ENCODE measurements at regions not wholly inside any gene's neighbourhood (a gene's known extent, or its start where the extent isn't known, plus 50 kb on each side); places are given as distances from the start of the nearest gene placed in this dataset.
A peak's percentile ranks its signal among the peaks of the same experiment; 100 is the strongest.

DNA sequence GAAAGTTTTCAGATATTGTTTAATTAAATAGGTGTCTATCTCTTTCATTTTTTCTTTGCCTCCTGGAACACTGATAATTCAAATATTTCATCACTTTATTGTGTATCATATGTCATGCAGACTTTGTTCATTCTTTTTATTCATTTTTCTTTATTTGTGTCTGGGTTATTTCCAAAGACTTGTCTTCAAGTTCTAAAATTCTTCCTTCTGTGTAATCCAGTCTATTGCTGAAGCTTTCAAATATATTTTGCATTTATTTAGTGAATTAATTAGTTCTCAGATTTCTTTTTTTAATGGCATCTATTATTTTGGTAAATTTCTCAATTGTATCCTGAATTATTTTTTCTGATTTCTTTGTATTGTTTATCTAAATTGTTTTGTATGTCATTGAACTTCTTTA is 70.1 kb downstream of the ZNF330 start:
- Mint-ChIP-seq H3K9me3 (ENCODE audit: insufficient read depth) (peaks cover 4% of the 10 kb centered on the region), H3K27ac (no peak overlapping the region), H3K4me3 (no peak overlapping the region), H3K36me3 (ENCODE audit: low read depth) (no peaks in the 10 kb centered on the region), H3K27me3 (ENCODE audit: low read depth) (peaks cover 15% of the 10 kb centered on the region), H3K4me1 (ENCODE audit: low read depth) (no peaks in the 10 kb centered on the region)
- POLR2A ChIA-PET: no interaction called here
- CTCF ChIA-PET: no interaction called here
- DNase-seq (no peak), ATAC-seq (no peak)

DNA sequence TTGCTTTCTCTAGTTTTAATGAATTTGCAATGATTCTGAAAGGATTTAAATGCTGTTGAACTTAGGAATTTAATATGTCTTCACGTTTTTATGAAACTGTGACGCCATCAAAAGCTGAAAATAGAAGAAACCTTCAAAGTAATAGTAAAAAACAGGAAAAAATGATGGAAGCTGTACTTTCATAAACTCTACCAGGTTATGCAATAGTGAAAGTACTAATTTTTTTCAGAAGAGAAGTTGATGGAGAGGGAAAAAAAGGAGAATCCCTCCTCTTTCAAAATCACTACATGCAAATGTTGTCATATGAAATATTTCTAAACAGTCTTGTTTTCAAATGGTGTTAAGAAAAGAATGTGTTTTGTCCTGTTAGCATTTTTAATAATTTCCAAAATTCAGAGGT is 73.6 kb downstream of the ZNF330 start:
- no peak overlapping the region for H3K27ac Mint-ChIP-seq

DNA sequence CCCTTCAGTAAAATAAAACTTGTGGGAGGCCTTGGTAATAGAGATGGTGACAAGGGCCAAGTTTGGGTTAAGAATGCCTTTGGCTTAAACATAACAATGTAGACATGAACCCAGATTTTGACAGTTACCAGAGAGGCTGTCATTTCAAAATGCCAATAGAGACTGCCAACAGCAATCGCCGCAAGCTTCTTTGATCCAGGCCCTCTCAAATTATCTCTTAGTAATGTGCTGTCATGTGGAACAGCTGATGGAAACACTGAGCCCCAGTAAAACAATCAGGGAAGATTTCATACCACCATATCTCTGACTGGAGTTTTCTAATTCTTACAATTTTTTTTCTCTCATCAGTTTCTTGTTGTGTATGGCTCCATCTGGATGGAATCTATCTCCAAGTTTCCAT is 80.5 kb downstream of the ZNF330 start:
- Mint-ChIP-seq H3K9me3 (ENCODE audit: insufficient read depth) (no peaks in the 10 kb centered on the region), H3K27me3 (ENCODE audit: low read depth) (peaks cover 6% of the 10 kb centered on the region), H3K4me1 (ENCODE audit: low read depth) (no peaks in the 10 kb centered on the region), H3K36me3 (ENCODE audit: low read depth) (no peaks in the 10 kb centered on the region), H3K4me3 (no peak overlapping the region), H3K27ac (no peak overlapping the region)
- DNase-seq (no peak), ATAC-seq (no peak)
- POLR2A ChIA-PET: interaction anchor here (0.7 kb wide), 1 partner anchor 55 kb away, joined by 4 read pairs; no protein-coding TSS in a partner anchor
- CTCF ChIA-PET: no interaction called here

More for the DNA sequence above, 73.6 kb downstream of the ZNF330 start:
- no peaks in the 10 kb centered on the region for H3K36me3 Mint-ChIP-seq (ENCODE audit: low read depth)
- H3K27me3 Mint-ChIP-seq (ENCODE audit: low read depth): peaks cover 8% of the 10 kb centered on the region
- H3K4me1 Mint-ChIP-seq (ENCODE audit: low read depth): no peaks in the 10 kb centered on the region
- no peak overlapping the region for H3K4me3 Mint-ChIP-seq
- DNase-seq (no peak), ATAC-seq (no peak)
- CTCF ChIA-PET: no interaction called here
- POLR2A ChIA-PET: no interaction called here
- H3K9me3 Mint-ChIP-seq (ENCODE audit: insufficient read depth): peaks cover 4% of the 10 kb centered on the region

DNA sequence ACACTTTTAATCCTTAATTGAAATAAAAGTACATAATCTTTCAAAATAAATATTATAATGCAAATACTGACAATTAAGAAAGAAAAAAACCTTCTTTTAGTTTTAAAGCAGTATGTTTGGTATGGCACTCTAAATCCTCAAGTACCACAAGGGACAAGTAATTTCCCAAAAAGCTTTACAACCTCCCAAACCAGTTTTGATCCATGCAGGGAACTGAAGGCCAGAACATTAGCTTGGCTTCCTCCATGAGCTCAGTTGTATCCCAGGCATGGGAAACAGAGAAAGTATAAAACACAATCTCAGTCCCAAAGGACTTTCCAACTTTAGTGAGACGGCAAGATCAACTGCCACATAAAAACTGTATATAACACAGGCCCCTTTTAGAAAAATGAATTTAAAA is 82.2 kb downstream of the ZNF330 start:
- Mint-ChIP-seq H3K4me3 (no peak overlapping the region), H3K9me3 (ENCODE audit: insufficient read depth) (no peaks in the 10 kb centered on the region), H3K36me3 (ENCODE audit: low read depth) (no peaks in the 10 kb centered on the region), H3K27me3 (ENCODE audit: low read depth) (peaks cover 6% of the 10 kb centered on the region), H3K27ac (no peak overlapping the region), H3K4me1 (ENCODE audit: low read depth) (peaks cover 7% of the 10 kb centered on the region)
- CTCF ChIA-PET: no interaction called here
- POLR2A ChIA-PET: no interaction called here
- no peak for ATAC-seq
- no peak for DNase-seq

DNA sequence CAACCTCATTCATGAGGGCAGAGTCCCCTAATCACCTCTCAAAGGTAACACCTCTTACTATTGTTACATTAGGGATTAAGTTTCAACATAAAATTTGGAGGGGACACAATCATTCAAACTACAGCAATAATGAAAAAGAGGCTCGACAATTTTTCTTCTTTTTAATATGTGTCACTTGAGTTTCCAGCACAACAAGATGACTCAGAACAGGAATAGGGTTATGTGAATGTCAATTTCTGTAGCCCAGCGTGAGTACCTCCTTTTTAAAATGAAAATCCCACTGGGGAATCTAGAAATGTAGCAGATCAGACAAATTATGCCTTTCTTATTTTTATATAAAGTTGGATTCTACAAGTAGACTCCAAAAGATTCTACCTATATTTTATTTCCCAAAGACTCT is 83.7 kb downstream of the ZNF330 start:
- Mint-ChIP-seq H3K4me1 (ENCODE audit: low read depth) (peaks cover 7% of the 10 kb centered on the region), H3K4me3 (no peak overlapping the region), H3K9me3 (ENCODE audit: insufficient read depth) (no peaks in the 10 kb centered on the region), H3K27ac (no peak overlapping the region), H3K27me3 (ENCODE audit: low read depth) (peaks cover 12% of the 10 kb centered on the region), H3K36me3 (ENCODE audit: low read depth) (no peaks in the 10 kb centered on the region)
- no peak for ATAC-seq
- POLR2A ChIA-PET: no interaction called here
- DNase-seq: no peak
- CTCF ChIA-PET: no interaction called here

DNA sequence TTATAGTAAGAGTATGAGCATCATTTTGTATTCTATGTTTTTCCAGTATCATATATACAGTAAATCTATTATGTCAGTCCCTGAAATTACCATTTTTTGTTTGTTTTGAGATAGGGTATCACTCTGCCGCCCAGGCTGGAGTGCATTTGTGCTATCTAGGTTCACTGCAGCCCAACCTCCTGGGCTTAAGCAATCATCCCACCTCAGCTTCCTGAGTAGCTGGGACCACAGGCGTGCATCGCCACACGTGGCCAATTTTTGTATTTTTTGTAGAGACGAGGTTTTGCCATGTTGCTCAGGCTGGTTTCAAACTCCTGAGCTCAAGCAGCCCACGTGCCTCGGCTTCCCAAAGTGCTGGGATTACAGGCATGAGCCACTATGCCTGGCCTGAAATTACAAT is 85.6 kb downstream of the ZNF330 start:
- Mint-ChIP-seq H3K27me3 (ENCODE audit: low read depth) (peaks cover 12% of the 10 kb centered on the region), H3K36me3 (ENCODE audit: low read depth) (no peaks in the 10 kb centered on the region), H3K4me1 (ENCODE audit: low read depth) (peaks cover 7% of the 10 kb centered on the region), H3K4me3 (no peak overlapping the region), H3K9me3 (ENCODE audit: insufficient read depth) (no peaks in the 10 kb centered on the region), H3K27ac (no peak overlapping the region)
- CTCF ChIA-PET: interaction anchor here (1.0 to 2.0 kb wide), 4 partner anchors 9 to 1541 kb away, joined by 3 to 6 read pairs (median 4); no protein-coding TSS in a partner anchor
- ATAC-seq (no peak), DNase-seq (no peak)
- POLR2A ChIA-PET: no interaction called here

DNA sequence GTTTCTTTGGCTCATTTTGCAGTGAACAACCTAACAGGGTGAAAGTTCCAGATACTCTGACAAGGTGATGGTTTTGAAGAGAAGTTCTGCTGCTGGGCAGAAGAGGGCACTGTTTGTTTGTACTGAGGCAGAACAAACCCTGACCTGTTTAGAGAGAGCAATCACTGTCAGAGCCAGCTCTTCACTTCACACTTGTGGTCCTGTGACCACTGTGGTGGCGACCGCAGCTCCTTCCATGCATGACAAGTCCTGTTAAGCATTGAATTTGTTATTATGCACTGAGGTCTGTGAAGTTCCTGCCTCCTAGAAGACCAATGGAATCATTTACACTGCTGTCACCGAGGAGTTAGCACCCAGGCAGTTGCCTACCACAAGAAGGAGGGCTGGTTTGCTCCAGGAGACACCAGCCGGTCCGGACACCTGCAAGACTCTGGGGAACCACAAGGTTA is 86.6 kb downstream of the ZNF330 start:
- H3K36me3 Mint-ChIP-seq (ENCODE audit: low read depth): no peaks in the 10 kb centered on the region
- H3K27me3 Mint-ChIP-seq (ENCODE audit: low read depth): peaks cover 12% of the 10 kb centered on the region
- peaks cover 7% of the 10 kb centered on the region for H3K4me1 Mint-ChIP-seq (ENCODE audit: low read depth)
- ChIA-PET CTCF (interaction anchor here (0.6 to 2.0 kb wide), 5 partner anchors 8 to 1541 kb away, joined by 3 to 6 read pairs (median 4); partner anchors contain the start of gene INPP4B), POLR2A (no interaction called here)
- no peak overlapping the region for H3K27ac Mint-ChIP-seq
- no peak overlapping the region for H3K4me3 Mint-ChIP-seq
- peak; percentile 85 for DNase-seq
- H3K9me3 Mint-ChIP-seq (ENCODE audit: insufficient read depth): no peaks in the 10 kb centered on the region
- peak; percentile 98 for ATAC-seq

DNA sequence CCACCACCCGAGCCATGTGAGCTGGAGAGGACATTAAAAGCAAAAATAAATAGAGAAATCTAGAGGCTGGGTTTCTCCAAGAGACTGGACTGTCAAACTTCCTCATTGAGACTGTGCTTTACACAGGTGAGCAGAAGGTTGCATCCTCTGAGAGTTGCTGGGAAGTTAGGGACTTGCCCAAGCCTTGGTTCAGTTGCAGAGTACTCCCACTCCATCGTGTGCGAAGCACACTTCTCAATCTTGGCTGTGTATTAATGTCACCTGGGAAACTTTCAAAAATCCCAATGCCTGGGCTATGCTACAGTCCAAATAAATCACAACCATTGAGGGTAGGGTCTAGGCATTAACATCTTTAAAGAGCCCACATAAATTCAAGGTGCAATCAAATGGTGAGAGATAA is 89.2 kb downstream of the ZNF330 start:
- ChIA-PET POLR2A (no interaction called here), CTCF (no interaction called here)
- Mint-ChIP-seq H3K9me3 (ENCODE audit: insufficient read depth) (no peaks in the 10 kb centered on the region), H3K27me3 (ENCODE audit: low read depth) (peaks cover 22% of the 10 kb centered on the region), H3K27ac (no peak overlapping the region), H3K36me3 (ENCODE audit: low read depth) (no peaks in the 10 kb centered on the region), H3K4me1 (ENCODE audit: low read depth) (peaks cover 7% of the 10 kb centered on the region), H3K4me3 (no peak overlapping the region)
- ATAC-seq (no peak), DNase-seq (no peak)

DNA sequence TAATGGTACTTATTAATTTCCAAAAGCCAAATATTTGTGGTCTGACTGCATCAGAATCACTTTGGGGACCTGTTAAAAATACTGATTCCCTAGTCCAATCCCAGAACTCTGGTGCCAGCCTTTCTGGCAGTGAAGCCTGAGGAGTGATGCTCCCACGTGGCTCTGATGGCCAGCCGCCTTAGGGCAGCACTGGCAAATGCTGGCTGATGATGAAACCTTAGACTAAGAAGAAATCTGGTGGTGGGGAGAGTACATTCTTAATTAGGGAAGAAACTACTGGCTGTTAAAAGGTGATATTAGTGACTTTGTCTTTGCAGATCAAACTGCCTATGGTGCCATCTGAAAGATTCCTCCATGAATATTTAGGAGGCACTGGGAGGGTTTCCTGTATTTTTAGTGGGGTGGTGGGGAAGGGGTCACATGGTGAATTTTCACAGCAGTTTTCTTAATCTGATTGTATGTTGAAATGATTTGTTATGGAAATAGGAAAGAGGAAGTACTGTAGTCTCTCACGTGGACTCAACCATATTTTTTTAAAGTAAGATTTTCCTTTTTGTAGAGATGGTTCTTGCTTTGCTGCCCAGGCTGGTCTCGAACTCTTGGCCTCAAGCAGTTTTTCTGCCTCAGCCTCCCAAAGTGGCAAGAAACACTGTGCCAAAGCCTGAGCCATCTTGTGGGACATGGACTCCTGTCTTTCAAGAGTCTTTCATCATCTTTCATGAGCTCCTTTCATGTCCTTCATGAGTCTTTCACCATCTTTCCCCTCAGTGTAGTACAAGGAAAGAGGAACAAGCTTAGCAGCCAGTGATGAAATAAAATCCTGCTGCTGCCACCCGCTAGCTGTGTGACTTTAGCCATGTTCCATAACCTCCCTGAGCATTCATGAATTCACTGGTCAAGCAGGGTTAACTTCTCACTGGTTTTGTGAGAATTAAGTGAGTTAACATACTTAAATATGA is 90.8 kb downstream of the ZNF330 start:
- peaks cover 19% of the 10 kb centered on the region for H3K27me3 Mint-ChIP-seq (ENCODE audit: low read depth)
- H3K27ac Mint-ChIP-seq: no peak overlapping the region
- peaks cover 7% of the 10 kb centered on the region for H3K4me1 Mint-ChIP-seq (ENCODE audit: low read depth)
- H3K9me3 Mint-ChIP-seq (ENCODE audit: insufficient read depth): no peaks in the 10 kb centered on the region
- H3K36me3 Mint-ChIP-seq (ENCODE audit: low read depth): no peaks in the 10 kb centered on the region
- CTCF ChIA-PET: no interaction called here
- POLR2A ChIA-PET: no interaction called here
- ATAC-seq (no peak), DNase-seq (no peak)
- H3K4me3 Mint-ChIP-seq: no peak overlapping the region

DNA sequence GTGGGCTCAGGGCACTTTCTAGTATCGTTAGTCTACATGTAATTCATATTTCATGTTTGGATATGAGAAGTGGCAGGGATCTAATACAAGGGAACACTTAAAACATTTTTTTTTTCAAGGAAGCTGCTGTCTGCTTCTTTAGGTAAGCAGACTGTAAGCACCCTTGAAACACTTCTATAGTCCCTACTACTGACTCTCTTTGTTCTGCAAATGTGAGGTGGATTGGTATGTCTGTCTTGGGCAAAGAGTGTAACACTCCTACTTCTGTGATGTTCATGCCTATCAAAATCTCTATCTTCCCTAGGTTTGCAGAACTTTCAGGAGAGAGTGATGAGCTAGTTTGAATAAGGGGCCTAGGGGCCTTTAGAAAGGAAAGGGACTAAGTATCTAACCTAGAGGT is 93.9 kb downstream of the ZNF330 start:
- ChIA-PET CTCF (interaction anchor here (1.2 kb wide), 1 partner anchor 8 kb away, joined by 6 read pairs; no protein-coding TSS in a partner anchor), POLR2A (no interaction called here)
- Mint-ChIP-seq H3K27me3 (ENCODE audit: low read depth) (peaks cover 20% of the 10 kb centered on the region), H3K36me3 (ENCODE audit: low read depth) (no peaks in the 10 kb centered on the region), H3K9me3 (ENCODE audit: insufficient read depth) (no peaks in the 10 kb centered on the region), H3K4me3 (no peak overlapping the region), H3K4me1 (ENCODE audit: low read depth) (no peaks in the 10 kb centered on the region), H3K27ac (no peak overlapping the region)
- DNase-seq (no peak), ATAC-seq (no peak)

DNA sequence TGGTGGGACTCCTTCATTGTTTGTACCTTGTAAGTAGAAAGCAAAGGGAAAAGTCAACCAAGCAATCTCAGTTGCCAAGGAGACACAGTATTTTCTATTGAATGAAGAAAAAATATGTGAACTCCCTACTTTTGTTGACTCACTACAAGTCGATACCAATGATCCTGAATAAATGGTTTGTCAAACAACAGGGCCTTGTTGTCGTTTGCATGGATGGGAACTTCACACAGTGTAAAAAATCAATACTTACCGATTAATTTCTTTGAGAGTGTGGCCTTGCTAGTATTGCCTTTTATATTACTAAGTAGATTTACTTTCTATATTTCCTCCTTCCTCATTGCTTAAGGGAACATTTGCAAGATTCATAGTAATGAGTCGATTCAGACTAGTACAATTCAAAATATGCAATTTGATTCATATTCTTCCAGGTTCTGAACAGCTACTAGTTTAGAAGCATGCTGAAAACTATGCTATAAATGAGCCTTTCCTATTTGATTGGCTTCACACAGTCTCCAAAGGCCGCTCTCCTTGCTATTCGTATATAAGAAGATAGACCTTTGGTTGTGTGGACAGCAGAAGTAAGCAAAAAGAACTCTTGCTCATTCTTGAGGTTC is 108.0 kb downstream of the ZNF330 start:
- Mint-ChIP-seq H3K9me3 (ENCODE audit: insufficient read depth) (no peaks in the 10 kb centered on the region), H3K4me1 (ENCODE audit: low read depth) (no peaks in the 10 kb centered on the region), H3K27me3 (ENCODE audit: low read depth) (peaks cover 30% of the 10 kb centered on the region), H3K4me3 (no peak overlapping the region), H3K36me3 (ENCODE audit: low read depth) (no peaks in the 10 kb centered on the region), H3K27ac (no peak overlapping the region)
- ATAC-seq (no peak), DNase-seq (no peak)
- ChIA-PET POLR2A (no interaction called here), CTCF (no interaction called here)

DNA sequence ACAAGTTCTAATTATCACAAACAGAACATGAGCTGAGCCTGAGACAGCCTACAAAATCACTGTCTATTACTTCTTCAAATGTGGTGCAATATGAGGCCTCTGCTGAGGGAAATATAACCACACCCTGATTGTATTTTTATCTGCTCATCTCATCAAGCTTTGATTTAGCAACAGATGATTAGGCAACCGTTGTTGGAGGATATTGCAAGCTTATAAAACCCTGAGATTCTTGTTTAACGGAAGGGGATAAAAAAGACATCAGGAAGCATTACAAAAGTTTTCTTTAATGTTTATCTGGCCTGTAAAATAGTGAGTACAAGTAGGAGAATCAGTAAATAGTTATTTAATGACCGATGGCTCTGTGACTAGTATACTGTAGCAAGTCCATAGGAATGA is 108.5 kb downstream of the ZNF330 start:
- ChIA-PET POLR2A (no interaction called here), CTCF (no interaction called here)
- ATAC-seq (no peak), DNase-seq (no peak)
- Mint-ChIP-seq H3K9me3 (ENCODE audit: insufficient read depth) (no peaks in the 10 kb centered on the region), H3K4me3 (no peak overlapping the region), H3K27ac (no peak overlapping the region), H3K36me3 (ENCODE audit: low read depth) (no peaks in the 10 kb centered on the region), H3K4me1 (ENCODE audit: low read depth) (no peaks in the 10 kb centered on the region), H3K27me3 (ENCODE audit: low read depth) (peaks cover 32% of the 10 kb centered on the region)

Measured in activated CD8-positive, alpha-beta T cell treated with anti-CD3 and anti-CD28 coated beads, Interleukin-2, amount 10 ng/mL, durations not matched to agents 7 days and 5 days (primary cell).